Activated naive CD8-positive, alpha-beta T cell treated with anti-CD3 and anti-CD28 coated beads, Interleukin-2, amount 50 U/mL, for 24 hours (primary cell): ENCODE measurements at regions not wholly inside any gene's neighbourhood (a gene's known extent, or its start where the extent isn't known, plus 50 kb on each side); places are given as distances from the start of the nearest gene placed in this dataset.

Source experiments
- ATAC-seq: fragments of 150-1000 bp; cut with Tn5 transposase; one replicate; pipeline ENCODE4 v1.10.0; 2021
- DNase-seq: peaks from one replicate; pipeline ENCODE4 v3.0.0; 2021
- H3K27ac Mint-ChIP-seq: one replicate; pipeline ENCODE4 v1.8.0; 2021; ENCODE audit warnings: mild to moderate bottlenecking, mixed read lengths
- H3K27me3 Mint-ChIP-seq: one replicate; pipeline ENCODE4 v1.8.0; 2021; ENCODE audit warnings: mixed read lengths
- H3K36me3 Mint-ChIP-seq: one replicate; pipeline ENCODE4 v1.8.0; 2021; ENCODE audit warnings: low read depth, mixed read lengths
- H3K4me1 Mint-ChIP-seq: one replicate; pipeline ENCODE4 v1.8.0; 2021; ENCODE audit warnings: mixed read lengths
- H3K4me3 Mint-ChIP-seq: one replicate; pipeline ENCODE4 v1.8.0; 2021; ENCODE audit warnings: mild to moderate bottlenecking, moderate library complexity, mixed read lengths
- H3K9me3 Mint-ChIP-seq: one replicate; pipeline ENCODE4 v1.8.0; 2021; ENCODE audit warnings: mixed read lengths

- Mint-ChIP-seq H3K4me1 (no peaks in the 10 kb centered on the region), H3K4me3 (no peak overlapping the region), H3K36me3 (no peaks in the 10 kb centered on the region), H3K9me3 (no peaks in the 10 kb centered on the region), H3K27me3 (no peaks in the 10 kb centered on the region), H3K27ac (no peak overlapping the region)
- ATAC-seq (no peak), DNase-seq (no peak)
Observed at GRCh38 chr20:60505423-60505822, 547.2 kb downstream of the CDH26 start.

- Mint-ChIP-seq H3K27me3 (no peaks in the 10 kb centered on the region), H3K4me3 (no peak overlapping the region), H3K4me1 (no peaks in the 10 kb centered on the region), H3K36me3 (no peaks in the 10 kb centered on the region), H3K9me3 (no peaks in the 10 kb centered on the region), H3K27ac (no peak overlapping the region)
- ATAC-seq = no peak
- no peak for DNase-seq
Observed at GRCh38 chr20:60506061-60506460, 547.8 kb downstream of the CDH26 start.

GRCh38 chr20:60507087-60507694, 549.0 kb downstream of the CDH26 start:
- H3K4me3 Mint-ChIP-seq = no peak overlapping the region
- ATAC-seq (no peak), DNase-seq (no peak)
- H3K36me3 Mint-ChIP-seq = no peaks in the 10 kb centered on the region
- no peak overlapping the region for H3K27ac Mint-ChIP-seq
- no peaks in the 10 kb centered on the region for H3K4me1 Mint-ChIP-seq
- H3K27me3 Mint-ChIP-seq = peaks cover 2% of the 10 kb centered on the region
- H3K9me3 Mint-ChIP-seq = no peaks in the 10 kb centered on the region

GRCh38 chr20:60509407-60509806, 551.2 kb downstream of the CDH26 start:
- H3K4me1 Mint-ChIP-seq = no peaks in the 10 kb centered on the region
- no peaks in the 10 kb centered on the region for H3K36me3 Mint-ChIP-seq
- no peaks in the 10 kb centered on the region for H3K9me3 Mint-ChIP-seq
- ATAC-seq (no peak), DNase-seq (no peak)
- no peak overlapping the region for H3K4me3 Mint-ChIP-seq
- H3K27ac Mint-ChIP-seq = no peak overlapping the region
- H3K27me3 Mint-ChIP-seq = peaks cover 4% of the 10 kb centered on the region

GRCh38 chr20:60510356-60510755, 552.1 kb downstream of the CDH26 start:
- no peaks in the 10 kb centered on the region for H3K9me3 Mint-ChIP-seq
- ATAC-seq = no peak
- no peak overlapping the region for H3K4me3 Mint-ChIP-seq
- H3K27me3 Mint-ChIP-seq = peaks cover 4% of the 10 kb centered on the region
- H3K4me1 Mint-ChIP-seq = no peaks in the 10 kb centered on the region
- DNase-seq = no peak
- H3K36me3 Mint-ChIP-seq = no peaks in the 10 kb centered on the region
- H3K27ac Mint-ChIP-seq = no peak overlapping the region

- H3K9me3 Mint-ChIP-seq = no peaks in the 10 kb centered on the region
- no peaks in the 10 kb centered on the region for H3K4me1 Mint-ChIP-seq
Observed at GRCh38 chr20:60512443-60512842, 554.2 kb downstream of the CDH26 start.

GRCh38 chr20:60513141-60513540, 554.9 kb downstream of the CDH26 start:
- Mint-ChIP-seq H3K27ac (no peak overlapping the region), H3K4me1 (no peaks in the 10 kb centered on the region), H3K27me3 (peaks cover 6% of the 10 kb centered on the region), H3K4me3 (no peak overlapping the region), H3K9me3 (no peaks in the 10 kb centered on the region), H3K36me3 (no peaks in the 10 kb centered on the region)
- ATAC-seq (no peak), DNase-seq (no peak)

More at GRCh38 chr20:60512443-60512842, 554.2 kb downstream of the CDH26 start:
- Mint-ChIP-seq H3K27ac (no peak overlapping the region), H3K4me3 (no peak overlapping the region), H3K36me3 (no peaks in the 10 kb centered on the region), H3K27me3 (peaks cover 4% of the 10 kb centered on the region)
- ATAC-seq (no peak), DNase-seq (no peak)

- no peaks in the 10 kb centered on the region for H3K36me3 Mint-ChIP-seq
- no peak overlapping the region for H3K4me3 Mint-ChIP-seq
- H3K9me3 Mint-ChIP-seq = no peaks in the 10 kb centered on the region
- H3K27me3 Mint-ChIP-seq = peaks cover 9% of the 10 kb centered on the region
- DNase-seq (no peak), ATAC-seq (no peak)
- no peaks in the 10 kb centered on the region for H3K4me1 Mint-ChIP-seq
- H3K27ac Mint-ChIP-seq = no peak overlapping the region
Observed at GRCh38 chr20:60516442-60516841, 558.2 kb downstream of the CDH26 start.

- H3K27ac Mint-ChIP-seq = no peak overlapping the region
- ATAC-seq (no peak), DNase-seq (no peak)
- H3K36me3 Mint-ChIP-seq = no peaks in the 10 kb centered on the region
- no peak overlapping the region for H3K4me3 Mint-ChIP-seq
- H3K9me3 Mint-ChIP-seq = no peaks in the 10 kb centered on the region
- H3K27me3 Mint-ChIP-seq = peaks cover 7% of the 10 kb centered on the region
- H3K4me1 Mint-ChIP-seq = no peaks in the 10 kb centered on the region
Observed at GRCh38 chr20:60518022-60518421, 559.8 kb downstream of the CDH26 start.

GRCh38 chr20:60525397-60525796, 567.2 kb downstream of the CDH26 start:
- H3K9me3 Mint-ChIP-seq = peaks cover 4% of the 10 kb centered on the region
- H3K27me3 Mint-ChIP-seq = peaks cover 2% of the 10 kb centered on the region
- no peak overlapping the region for H3K27ac Mint-ChIP-seq
- no peak for ATAC-seq
- H3K36me3 Mint-ChIP-seq = no peaks in the 10 kb centered on the region
- H3K4me3 Mint-ChIP-seq = no peak overlapping the region
- H3K4me1 Mint-ChIP-seq = no peaks in the 10 kb centered on the region
- no peak for DNase-seq

- no peaks in the 10 kb centered on the region for H3K36me3 Mint-ChIP-seq
- peaks cover 3% of the 10 kb centered on the region for H3K27me3 Mint-ChIP-seq
- no peaks in the 10 kb centered on the region for H3K4me1 Mint-ChIP-seq
- ATAC-seq = no peak
- no peak overlapping the region for H3K27ac Mint-ChIP-seq
- no peak for DNase-seq
- H3K4me3 Mint-ChIP-seq = no peak overlapping the region
- H3K9me3 Mint-ChIP-seq = peaks cover 4% of the 10 kb centered on the region
Observed at GRCh38 chr20:60527656-60528055, 569.4 kb downstream of the CDH26 start.

- Mint-ChIP-seq H3K27me3 (peaks cover 5% of the 10 kb centered on the region), H3K4me1 (no peaks in the 10 kb centered on the region), H3K27ac (no peak overlapping the region), H3K36me3 (no peaks in the 10 kb centered on the region), H3K4me3 (no peak overlapping the region), H3K9me3 (peaks cover 4% of the 10 kb centered on the region)
- no peak for DNase-seq
- no peak for ATAC-seq
Observed at GRCh38 chr20:60528141-60528540, 569.9 kb downstream of the CDH26 start.

GRCh38 chr20:60529149-60529548, 570.9 kb downstream of the CDH26 start:
- peaks cover 4% of the 10 kb centered on the region for H3K9me3 Mint-ChIP-seq
- DNase-seq (no peak), ATAC-seq (no peak)
- H3K27ac Mint-ChIP-seq = no peak overlapping the region
- peaks cover 5% of the 10 kb centered on the region for H3K27me3 Mint-ChIP-seq
- H3K4me1 Mint-ChIP-seq = no peaks in the 10 kb centered on the region
- H3K4me3 Mint-ChIP-seq = no peak overlapping the region
- no peaks in the 10 kb centered on the region for H3K36me3 Mint-ChIP-seq

GRCh38 chr20:60535211-60535610, 577.0 kb downstream of the CDH26 start:
- Mint-ChIP-seq H3K36me3 (no peaks in the 10 kb centered on the region), H3K27me3 (peaks cover 12% of the 10 kb centered on the region), H3K4me1 (no peaks in the 10 kb centered on the region), H3K9me3 (no peaks in the 10 kb centered on the region), H3K27ac (no peak overlapping the region), H3K4me3 (no peak overlapping the region)
- DNase-seq (no peak), ATAC-seq (no peak)

- H3K27ac Mint-ChIP-seq = no peak overlapping the region
- H3K36me3 Mint-ChIP-seq = no peaks in the 10 kb centered on the region
- no peaks in the 10 kb centered on the region for H3K9me3 Mint-ChIP-seq
- ATAC-seq (no peak), DNase-seq (no peak)
- H3K27me3 Mint-ChIP-seq = peaks cover 3% of the 10 kb centered on the region
- H3K4me1 Mint-ChIP-seq = no peaks in the 10 kb centered on the region
- no peak overlapping the region for H3K4me3 Mint-ChIP-seq
Observed at GRCh38 chr20:60540591-60540990, 582.4 kb downstream of the CDH26 start.

GRCh38 chr20:60541991-60542390, 583.8 kb downstream of the CDH26 start:
- peaks cover 3% of the 10 kb centered on the region for H3K27me3 Mint-ChIP-seq
- no peak overlapping the region for H3K4me3 Mint-ChIP-seq
- H3K9me3 Mint-ChIP-seq = no peaks in the 10 kb centered on the region
- no peak overlapping the region for H3K27ac Mint-ChIP-seq
- no peaks in the 10 kb centered on the region for H3K4me1 Mint-ChIP-seq
- ATAC-seq = no peak
- H3K36me3 Mint-ChIP-seq = no peaks in the 10 kb centered on the region
- no peak for DNase-seq
